Adipocyte (in vitro differentiated cells): ENCODE measurements at regions not wholly inside any gene's neighbourhood (a gene's known extent, or its start where the extent isn't known, plus 50 kb on each side); places are given as distances from the start of the nearest gene placed in this dataset.

Experiments used
- DNase-seq: peaks from one replicate; pipeline ENCODE4 v3.0.0-alpha.2; 2015; ENCODE audit warnings: low read depth
- H3K27me3 ChIP-seq: replicated peaks from 2 replicates; pipeline ENCODE4 v1.7.0; 2013; ENCODE audit warnings: mild to moderate bottlenecking, low read length, moderate library complexity; ENCODE audit not compliant: control insufficient read depth, insufficient read depth
- H3K36me3 ChIP-seq: 2 replicates; pipeline ENCODE4 v1.7.0; 2013; ENCODE audit warnings: low read length, mild to moderate bottlenecking, moderate library complexity; ENCODE audit not compliant: control insufficient read depth, insufficient read depth, severe bottlenecking
- H3K4me1 ChIP-seq: 2 replicates; pipeline ENCODE4 v1.7.0; 2013; ENCODE audit warnings: mild to moderate bottlenecking, low read length, moderate library complexity; ENCODE audit not compliant: control insufficient read depth, insufficient read depth
- H3K4me3 ChIP-seq: 2 replicates; pipeline ENCODE4 v1.7.0; 2013; ENCODE audit warnings: mild to moderate bottlenecking, low read length, moderate library complexity
- H3K9ac ChIP-seq: 2 replicates; pipeline ENCODE4 v1.7.0; 2013; ENCODE audit warnings: mild to moderate bottlenecking, low read length, moderate library complexity
- H3K9me3 ChIP-seq: 2 replicates; pipeline ENCODE4 v1.7.0; 2013; ENCODE audit warnings: mild to moderate bottlenecking, low read length, moderate library complexity; ENCODE audit not compliant: control insufficient read depth

DNA sequence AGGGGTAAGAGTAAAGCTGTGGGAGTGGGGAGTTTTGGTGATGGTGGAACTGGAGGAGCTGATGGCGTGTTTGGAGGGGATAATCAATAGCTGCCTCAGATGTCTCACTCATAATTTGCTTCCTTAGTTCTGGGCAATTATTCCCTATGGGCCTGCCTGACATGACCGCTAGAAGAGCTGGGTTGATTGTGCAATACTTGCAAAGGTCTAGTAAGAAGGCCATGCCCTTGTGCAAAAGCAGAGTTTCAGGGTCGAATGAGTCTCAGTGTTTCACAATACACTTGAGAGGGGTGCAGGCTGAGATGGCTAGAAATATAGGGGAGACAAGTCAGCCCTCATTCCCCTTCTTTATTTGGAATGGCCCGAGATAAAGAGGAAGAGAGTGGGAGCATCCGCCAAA, 858.4 kb upstream of the POU3F4 start:
- DNase-seq, result no peak
- Histone ChIP-seq H3K9me3 (peaks cover 26% of the 10 kb centered on the region), H3K4me1 (no peaks in the 10 kb centered on the region), H3K4me3 (no peak overlapping the region), H3K27me3 (no peaks in the 10 kb centered on the region), H3K9ac (no peak overlapping the region), H3K36me3 (no peaks in the 10 kb centered on the region)

DNA sequence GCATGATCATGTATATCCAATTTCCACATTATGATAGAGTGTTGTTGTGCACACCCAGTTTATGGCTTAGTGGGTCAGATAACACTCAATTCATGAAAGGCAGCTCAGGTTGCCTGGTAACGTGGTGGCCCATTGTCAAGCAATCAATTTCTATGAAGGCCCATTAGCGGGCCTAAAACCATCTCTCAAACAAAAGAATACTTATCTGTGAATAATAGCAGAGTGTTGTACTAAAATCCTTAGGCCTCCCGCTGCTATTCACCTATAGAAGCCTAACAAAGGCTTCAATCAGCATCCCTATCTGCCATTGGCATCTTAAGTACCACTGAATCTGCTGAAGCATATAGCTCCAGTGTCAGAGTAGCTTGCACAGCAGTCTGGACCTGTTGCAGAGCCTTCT, 849.6 kb upstream of the POU3F4 start:
- Histone ChIP-seq H3K36me3 (no peaks in the 10 kb centered on the region), H3K9ac (no peak overlapping the region), H3K4me3 (no peak overlapping the region), H3K4me1 (no peaks in the 10 kb centered on the region), H3K27me3 (no peaks in the 10 kb centered on the region), H3K9me3 (peaks cover under 1% of the 10 kb centered on the region)
- no peak for DNase-seq

DNA sequence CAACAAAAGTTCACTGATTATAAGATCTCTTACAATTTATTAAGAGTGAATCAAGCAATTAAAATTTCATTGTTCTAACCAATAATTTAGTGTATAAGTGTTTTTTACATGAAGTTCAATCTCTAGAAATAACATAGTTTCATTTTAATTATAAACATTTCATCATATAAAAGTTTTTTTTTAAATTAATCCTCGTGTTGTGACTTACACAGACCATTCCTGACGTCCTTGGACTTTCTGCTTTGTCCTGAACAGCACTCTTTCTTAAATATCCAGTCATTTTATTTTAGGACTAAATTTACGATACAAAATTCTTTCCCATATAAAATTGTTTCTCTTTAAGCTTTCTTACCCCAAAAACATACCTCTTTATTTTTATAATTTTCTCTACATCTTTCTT, 841.7 kb upstream of the POU3F4 start:
- DNase-seq, result no peak
- H3K4me1 ChIP-seq, result no peaks in the 10 kb centered on the region
- H3K9ac ChIP-seq, result no peak overlapping the region
- H3K36me3 ChIP-seq, result no peaks in the 10 kb centered on the region
- no peak overlapping the region for H3K4me3 ChIP-seq
- peaks cover 22% of the 10 kb centered on the region for H3K9me3 ChIP-seq
- H3K27me3 ChIP-seq, result no peaks in the 10 kb centered on the region

DNA sequence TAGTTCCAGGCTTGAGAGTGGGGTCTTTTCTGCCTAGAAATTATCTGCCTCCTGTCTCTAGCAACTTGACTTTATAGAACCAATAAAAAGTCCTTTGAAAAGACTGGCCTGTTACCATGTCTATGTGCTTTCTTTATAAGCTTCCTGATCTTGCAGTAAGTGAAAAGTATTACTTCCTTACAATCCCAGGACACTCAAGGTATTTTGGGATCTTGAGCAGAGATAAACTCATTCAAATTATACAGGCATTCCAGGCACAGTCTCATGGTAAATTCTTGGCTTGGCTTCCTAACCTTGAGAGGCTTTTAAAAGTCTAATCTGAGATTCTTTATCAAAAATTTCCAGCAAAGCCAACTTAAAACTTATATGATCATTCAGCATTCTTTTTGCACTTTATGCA, 833.0 kb upstream of the POU3F4 start:
- Histone ChIP-seq H3K36me3 (no peaks in the 10 kb centered on the region), H3K9ac (no peak overlapping the region)

DNA sequence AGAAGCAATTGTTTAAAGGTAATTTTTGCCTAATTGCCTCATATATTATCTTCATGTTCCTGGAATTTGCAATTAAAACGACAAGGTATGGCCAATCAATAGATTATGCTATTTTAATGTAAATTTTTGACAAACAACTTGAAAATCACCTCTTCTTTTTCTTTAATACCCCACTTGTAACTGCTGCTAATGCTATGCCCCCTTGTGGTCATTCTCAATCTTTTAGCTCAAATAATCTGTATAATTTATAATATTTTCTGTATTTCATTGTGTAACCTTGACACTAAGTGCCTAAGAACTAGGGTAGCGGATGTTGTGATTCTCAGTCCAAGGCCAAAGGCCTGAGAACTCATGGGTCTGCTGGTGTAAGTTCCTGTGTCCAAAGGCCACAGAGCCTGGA, 831.7 kb upstream of the POU3F4 start:
- Histone ChIP-seq H3K36me3 (no peaks in the 10 kb centered on the region), H3K27me3 (no peaks in the 10 kb centered on the region), H3K4me1 (no peaks in the 10 kb centered on the region), H3K9me3 (peaks cover 5% of the 10 kb centered on the region), H3K9ac (no peak overlapping the region), H3K4me3 (no peak overlapping the region)
- DNase-seq, result peak; percentile 14

More for the DNA sequence above, 833.0 kb upstream of the POU3F4 start:
- Histone ChIP-seq H3K4me3 (no peak overlapping the region), H3K4me1 (no peaks in the 10 kb centered on the region), H3K27me3 (no peaks in the 10 kb centered on the region), H3K9me3 (peaks cover 5% of the 10 kb centered on the region)
- DNase-seq, result no peak

DNA sequence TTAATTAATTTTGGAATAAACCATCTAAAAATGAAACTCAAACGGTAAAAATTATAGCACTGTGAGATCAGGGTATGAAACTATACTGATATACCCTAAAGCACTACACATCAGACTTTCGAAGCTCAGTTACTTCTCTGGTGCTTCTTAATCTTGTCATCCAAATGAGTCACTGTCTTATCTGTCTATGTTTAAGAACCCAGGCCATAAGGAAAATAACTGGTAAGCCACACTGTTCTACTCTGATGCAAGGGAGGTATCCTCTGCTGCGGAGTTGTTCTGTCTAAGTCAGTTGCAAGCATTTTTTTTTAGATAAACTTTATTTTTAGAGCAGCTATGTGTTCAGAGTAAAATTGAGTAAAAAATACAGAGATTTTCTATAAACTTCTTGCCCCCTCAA, 830.8 kb upstream of the POU3F4 start:
- H3K9me3 ChIP-seq, result peaks cover 5% of the 10 kb centered on the region
- no peak overlapping the region for H3K9ac ChIP-seq
- H3K27me3 ChIP-seq, result no peaks in the 10 kb centered on the region
- H3K4me3 ChIP-seq, result no peak overlapping the region
- H3K36me3 ChIP-seq, result no peaks in the 10 kb centered on the region
- no peaks in the 10 kb centered on the region for H3K4me1 ChIP-seq
- DNase-seq, result no peak

DNA sequence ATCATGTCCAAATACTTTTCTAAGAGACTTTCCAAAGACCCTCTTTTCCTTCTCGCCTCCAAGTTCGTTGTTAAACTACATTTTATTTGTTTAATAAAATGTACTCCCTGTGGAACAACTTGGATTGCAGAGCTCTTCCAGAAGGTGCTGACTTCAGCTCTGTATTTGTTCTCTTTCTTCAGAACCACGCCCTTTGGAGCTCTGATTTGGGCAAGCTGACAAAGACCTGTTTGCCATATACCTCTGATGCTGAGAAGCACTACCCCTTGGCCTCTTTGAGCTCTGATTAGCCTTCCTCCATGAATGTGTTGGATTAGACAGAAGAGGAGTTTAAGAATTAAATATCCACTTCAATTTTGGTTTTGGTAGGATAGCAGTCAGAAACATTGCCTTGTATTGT, 815.1 kb upstream of the POU3F4 start:
- H3K9ac ChIP-seq, result no peak overlapping the region
- H3K4me3 ChIP-seq, result no peak overlapping the region
- no peaks in the 10 kb centered on the region for H3K27me3 ChIP-seq
- no peaks in the 10 kb centered on the region for H3K36me3 ChIP-seq
- H3K4me1 ChIP-seq, result no peaks in the 10 kb centered on the region
- DNase-seq, result no peak
- H3K9me3 ChIP-seq, result no peaks in the 10 kb centered on the region

DNA sequence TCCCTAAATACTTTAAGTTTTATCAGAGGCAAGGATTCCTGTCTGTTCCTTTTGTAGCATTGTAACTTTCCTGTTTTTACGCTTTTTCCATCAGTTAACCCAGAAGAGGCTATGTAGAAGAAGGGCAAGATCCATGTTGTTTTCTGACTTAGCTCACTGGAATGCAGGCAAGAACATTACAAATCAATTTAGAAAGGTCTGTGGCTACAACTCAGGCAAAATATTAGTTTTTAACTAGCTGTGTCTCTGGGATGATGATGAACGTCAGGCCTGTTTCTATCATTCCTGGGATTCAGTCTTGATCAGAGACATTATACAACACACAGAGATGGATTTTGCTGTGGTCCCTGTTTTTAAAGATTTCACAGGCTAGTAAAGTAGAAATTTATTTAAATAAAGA, 813.0 kb upstream of the POU3F4 start:
- H3K36me3 ChIP-seq, result no peaks in the 10 kb centered on the region
- DNase-seq, result no peak
- no peak overlapping the region for H3K4me3 ChIP-seq
- H3K27me3 ChIP-seq, result no peaks in the 10 kb centered on the region
- no peaks in the 10 kb centered on the region for H3K9me3 ChIP-seq
- no peaks in the 10 kb centered on the region for H3K4me1 ChIP-seq
- H3K9ac ChIP-seq, result no peak overlapping the region

DNA sequence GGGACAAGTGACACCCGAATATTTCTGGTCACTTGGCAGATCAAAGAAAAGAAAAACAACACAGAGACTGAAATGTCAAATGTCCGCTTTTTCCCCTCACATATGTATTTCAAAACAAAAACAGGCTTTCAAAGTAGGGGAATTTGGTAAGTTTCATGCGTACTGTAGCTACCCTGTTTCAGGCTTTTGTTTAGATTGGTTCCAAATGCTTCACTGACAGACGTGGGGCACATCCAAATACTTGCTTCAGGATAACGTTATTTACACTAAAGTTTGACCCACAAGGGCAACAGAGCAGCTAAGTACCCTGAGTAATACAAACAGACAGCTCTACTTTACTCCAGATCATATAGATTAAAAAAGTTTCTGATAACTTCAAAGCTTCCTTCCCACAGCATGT, 804.5 kb upstream of the POU3F4 start:
- no peak for DNase-seq
- H3K27me3 ChIP-seq, result no peaks in the 10 kb centered on the region
- H3K4me3 ChIP-seq, result no peak overlapping the region
- H3K9me3 ChIP-seq, result no peaks in the 10 kb centered on the region
- no peaks in the 10 kb centered on the region for H3K4me1 ChIP-seq
- no peak overlapping the region for H3K9ac ChIP-seq
- H3K36me3 ChIP-seq, result no peaks in the 10 kb centered on the region

DNA sequence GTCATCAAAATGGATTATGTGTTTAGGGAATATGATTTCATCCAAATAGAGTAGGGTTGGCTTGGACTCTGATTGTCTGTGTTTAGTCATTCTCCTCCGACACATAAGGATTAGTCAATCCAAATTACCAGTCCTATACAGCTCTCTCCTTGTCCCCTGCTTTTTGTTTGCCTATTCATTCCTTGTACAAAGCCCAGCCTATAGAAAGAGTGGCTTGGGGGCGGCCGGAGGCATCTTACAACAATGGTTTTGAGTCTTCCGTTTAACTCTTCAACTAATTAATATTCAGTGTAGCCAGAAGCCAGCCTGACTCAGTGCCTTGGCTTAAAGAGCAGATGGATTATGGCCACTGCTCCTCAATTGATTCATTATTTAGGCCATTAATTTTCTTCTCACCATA, 796.6 kb upstream of the POU3F4 start:
- no peak for DNase-seq
- H3K9me3 ChIP-seq, result no peaks in the 10 kb centered on the region
- H3K27me3 ChIP-seq, result peaks cover 3% of the 10 kb centered on the region
- H3K36me3 ChIP-seq, result no peaks in the 10 kb centered on the region
- H3K9ac ChIP-seq, result no peak overlapping the region
- no peaks in the 10 kb centered on the region for H3K4me1 ChIP-seq
- no peak overlapping the region for H3K4me3 ChIP-seq

DNA sequence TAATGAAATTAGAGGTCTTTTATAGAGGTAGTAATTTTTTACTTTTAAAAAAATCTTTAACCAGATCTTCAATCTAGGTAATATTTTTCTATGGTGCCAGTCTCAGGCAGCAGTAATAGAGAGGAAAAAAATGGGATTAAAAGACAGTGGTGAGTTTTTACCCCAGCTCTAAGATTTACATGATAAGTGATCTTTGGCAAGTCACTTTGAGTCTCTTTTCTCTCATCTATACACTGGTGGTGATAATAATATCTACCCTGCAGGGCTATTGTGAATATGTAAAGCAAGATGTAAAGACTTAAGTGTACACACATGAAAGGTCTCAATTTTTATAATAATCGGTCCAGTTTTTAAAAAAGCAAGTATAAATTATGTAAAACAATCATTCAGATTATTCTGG, 786.2 kb upstream of the POU3F4 start:
- no peaks in the 10 kb centered on the region for H3K9me3 ChIP-seq

DNA sequence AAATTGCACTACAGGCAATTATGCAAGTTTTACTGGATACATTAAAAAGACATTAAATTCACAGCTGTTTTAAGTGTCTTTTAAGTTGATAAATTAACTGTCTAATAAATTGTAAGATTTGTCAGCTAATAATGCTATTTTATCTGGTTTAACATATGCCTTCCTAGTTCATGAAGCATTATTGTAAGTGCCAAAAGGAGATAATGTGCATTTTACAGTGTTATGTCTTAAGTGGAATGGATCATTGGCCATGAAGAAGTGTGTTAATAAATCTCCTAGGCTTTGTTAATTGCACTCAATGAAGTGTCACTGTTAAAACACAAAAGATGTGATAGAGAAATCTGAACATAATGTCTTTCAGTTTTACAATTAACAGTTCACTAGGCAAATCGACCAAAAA, 784.3 kb upstream of the POU3F4 start:
- Histone ChIP-seq H3K9me3 (no peaks in the 10 kb centered on the region), H3K36me3 (no peaks in the 10 kb centered on the region), H3K4me1 (no peaks in the 10 kb centered on the region), H3K4me3 (no peak overlapping the region), H3K27me3 (no peaks in the 10 kb centered on the region), H3K9ac (no peak overlapping the region)
- no peak for DNase-seq

More for the DNA sequence above, 786.2 kb upstream of the POU3F4 start:
- Histone ChIP-seq H3K4me3 (no peak overlapping the region), H3K9ac (no peak overlapping the region), H3K27me3 (no peaks in the 10 kb centered on the region), H3K36me3 (no peaks in the 10 kb centered on the region), H3K4me1 (no peaks in the 10 kb centered on the region)
- no peak for DNase-seq
